Stomach (tissue), 8 donors: ENCODE measurements at regions not wholly inside any gene's neighbourhood (a gene's known extent, or its start where the extent isn't known, plus 50 kb on each side); places are given as distances from the start of the nearest gene placed in this dataset.
A peak's percentile ranks its signal among the peaks of the same experiment; 100 is the strongest.
"Not testable (repeated sequence)": the region's sequence is repeated elsewhere in the genome, so short reads cannot be mapped to it uniquely, and the experiment has no call there.

Experiments used
- DNase-seq, 2 donors: peaks; one replicate each; pipeline versions ENCODE4 v3.0.0 to v3.0.0-alpha.2; 2013 to 2019
- H3K27ac ChIP-seq, 5 donors: fragments of 200-600 bp in 4 of 5; sonication (generic) in 4 of 5; one replicate each; pipeline ENCODE4 v1.5.1; 2013 to 2019; ENCODE audit warnings: mild to moderate bottlenecking in 1 of 5, moderate library complexity in 1 of 5
- H3K27me3 ChIP-seq, 3 donors: fragments of 200-600 bp; sonication (generic); one replicate each; pipeline ENCODE4 v1.5.1; 2017 to 2019; ENCODE audit warnings: mixed run types in 1 of 3
- H3K36me3 ChIP-seq, 4 donors: fragments of 200-600 bp; sonication (generic); 1 replicate in 3 of 4; 2 replicates in 1 of 4; pipeline ENCODE4 v1.5.1; 2016 to 2019
- H3K4me1 ChIP-seq, 4 donors: fragments of 200-600 bp; sonication (generic); one replicate each; pipeline ENCODE4 v1.5.1; 2016 to 2019
- H3K4me3 ChIP-seq, 4 donors: fragments of 200-600 bp; sonication (generic) in 3 of 4; one replicate each; pipeline ENCODE4 v1.5.1; 2016 to 2019; ENCODE audit warnings: mild to moderate bottlenecking in 1 of 4
- H3K9me3 ChIP-seq, 4 donors: fragments of 200-600 bp; sonication (generic); one replicate each; pipeline ENCODE4 v1.5.1; 2016 to 2019
- CTCF ChIP-seq, 7 experiments: fragments of 450-650 bp in 4 of 7; fragments of 200-600 bp in 3 of 7; sonication (generic) in 3 of 7; IDR thresholded peaks; one replicate each; pipeline ENCODE4 v1.5.1; 2016 to 2019; ENCODE audit warnings: antibody characterized with exemption in 7 of 7, control low read depth in 2 of 7, mild to moderate bottlenecking in 1 of 7
- EP300 ChIP-seq: sonication (generic); formaldehyde crosslinking; IDR thresholded peaks from one replicate; pipeline ENCODE4 v1.6.1; 2017; ENCODE audit warnings: antibody characterized with exemption
- POLR2A ChIP-seq, 4 donors: fragments of 450-650 bp; IDR thresholded peaks; one replicate each; pipeline ENCODE4 v1.6.1; 2016; ENCODE audit warnings: antibody characterized with exemption in 4 of 4, control low read depth in 2 of 4, mild to moderate bottlenecking in 1 of 4, moderate library complexity in 1 of 4
- POLR2AphosphoS5 ChIP-seq, 3 donors: sonication (generic); formaldehyde crosslinking; IDR thresholded peaks; one replicate each; pipeline ENCODE4 v1.6.1; 2016; ENCODE audit warnings: antibody characterized with exemption in 3 of 3
- WGBS, 5 donors: extraction: QIAGEN DNeasy Blood & Tissue Kit in 3 of 5; methylation state at CpG; one replicate each; pipeline versions ENCODE4 v1.1.5 to v1.1.7; 2013 to 2018; 5-methylcytosine and 5-hydroxymethylcytosine counted together
- intact Hi-C: fragments of 100-400 bp; cut with DNase I; formaldehyde crosslinking; loops from one replicate; pipeline ENCODE4 v1.15.1; 2023; ENCODE audit warnings: low total_unique reads
- donor health status: healthy with polysubstance abuse.
- donor health status: Bipolar disorder and iron deficiency.
- donor health status: healthy.

- H3K36me3 ChIP-seq: peaks cover 33 to 60% (median 50%) of the 10 kb centered on the region in 4 donors
- H3K27me3 ChIP-seq, H3K27ac ChIP-seq, H3K4me1 ChIP-seq, H3K4me3 ChIP-seq, H3K9me3 ChIP-seq: not testable (repeated sequence)
- WGBS, 5 donors: 36 to 44% (median 41%) methylated on average over 12 to 15 of the region's 15 CpGs
- DNase-seq: peak; percentile 81 to 92
- intact Hi-C loops: loop anchor here (5.0 kb wide), 1 partner anchor 310 kb away; no protein-coding TSS in a partner anchor
- peak in 6 of 7 experiments; percentile 64 to 98 (median 96) for TF ChIP-seq CTCF (IDR thresholded peaks at IDR 0.05)
Observed at GRCh38 chr22:25462474-25463346, 101.8 kb upstream of the GRK3 start.

- H3K4me3 ChIP-seq, H3K27me3 ChIP-seq, H3K4me1 ChIP-seq, H3K9me3 ChIP-seq, H3K27ac ChIP-seq, DNase-seq: not testable (repeated sequence)
- peaks cover 33 to 54% (median 45%) of the 10 kb centered on the region in 4 donors for H3K36me3 ChIP-seq
- intact Hi-C loops: loop anchor here (5.0 kb wide), 1 partner anchor 309 kb away; no protein-coding TSS in a partner anchor
- 85 to 89% (median 87%) methylated on average over 8 of the region's 8 CpGs for WGBS, 5 donors
Observed at GRCh38 chr22:25463347-25463628, 101.2 kb upstream of the GRK3 start.

GRCh38 chr22:25464326-25464725 lies 100.1 kb upstream of the GRK3 start:
- H3K9me3 ChIP-seq, H3K4me1 ChIP-seq, H3K4me3 ChIP-seq, H3K27ac ChIP-seq, H3K27me3 ChIP-seq, DNase-seq: not testable (repeated sequence)
- peaks cover 24 to 45% (median 35%) of the 10 kb centered on the region in 4 donors for H3K36me3 ChIP-seq
- intact Hi-C loops: loop anchor here (5.0 kb wide), 1 partner anchor 308 kb away; no protein-coding TSS in a partner anchor
- WGBS, 5 donors: 92 to 97% (median 93%) methylated on average over 9 of the region's 9 CpGs

GRCh38 chr22:25465949-25466348 lies 98.5 kb upstream of the GRK3 start:
- Histone ChIP-seq H3K36me3 (peaks cover 8 to 29% (median 18%) of the 10 kb centered on the region in 4 donors), H3K9me3 (no peaks in the 10 kb centered on the region), H3K27me3 (no peaks in the 10 kb centered on the region), H3K4me1 (no peaks in the 10 kb centered on the region), H3K4me3 (no peak overlapping the region), H3K27ac (no peak overlapping the region)
- DNase-seq: no peak
- intact Hi-C loops: no loop called here
- 74 to 86% (median 75%) methylated on average over 4 of the region's 4 CpGs for WGBS, 5 donors
- TF ChIP-seq EP300 (no peak), CTCF (IDR thresholded peaks at IDR 0.05) (no peak), POLR2AphosphoS5 (IDR thresholded peaks at IDR 0.05) (no peak), POLR2A (IDR thresholded peaks at IDR 0.05) (no peak)

- DNase-seq: no peak
- Histone ChIP-seq H3K4me3 (no peak overlapping the region), H3K27me3 (no peaks in the 10 kb centered on the region), H3K27ac (no peak overlapping the region), H3K4me1 (peaks cover 8 to 11% (median 9%) of the 10 kb centered on the region in 4 donors), H3K9me3 (peaks cover 0 to 1% (median 0%) of the 10 kb centered on the region in 4 donors), H3K36me3 (no peaks in the 10 kb centered on the region)
- TF ChIP-seq CTCF (IDR thresholded peaks at IDR 0.05) (no peak), POLR2AphosphoS5 (IDR thresholded peaks at IDR 0.05) (no peak), EP300 (no peak), POLR2A (IDR thresholded peaks at IDR 0.05) (no peak)
- intact Hi-C loops: loop anchor here (10.0 kb wide), 1 partner anchor 222 kb away; no protein-coding TSS in a partner anchor
- WGBS, 5 donors: 88 to 98% (median 96%) methylated on average over 4 of the region's 4 CpGs
Observed at GRCh38 chr22:25472382-25472781, 92.1 kb upstream of the GRK3 start.
